ENCODE measurements at regions not wholly inside any gene's neighbourhood (a gene's known extent, or its start where the extent isn't known, plus 50 kb on each side); places are given as distances from the start of the nearest gene placed in this dataset.

- TF ChIP-seq CTCF (IDR thresholded peaks at IDR 0.05; ENCODE audit: low read depth, low read length, poor library complexity, severe bottlenecking), result no peak
- TF ChIP-seq EZH2phosphoT487 (IDR thresholded peaks at IDR 0.05; ENCODE audit: borderline replicate concordance, low read length), result no peak
These were observed 248.7 kb downstream of the MID1IP1 start for GRCh38 chrX:39049975-39050374.

Data from DOHH2 (cell line).